CD4-positive, alpha-beta T cell (primary cell): ENCODE measurements at regions not wholly inside any gene's neighbourhood (a gene's known extent, or its start where the extent isn't known, plus 50 kb on each side); places are given as distances from the start of the nearest gene placed in this dataset.
"Not testable (repeated sequence)": the region's sequence is repeated elsewhere in the genome, so short reads cannot be mapped to it uniquely, and the experiment has no call there.

ENCODE experiments used
- ATAC-seq: fragments of 200-7000 bp; cut with Tn5 transposase; one replicate; pipeline ENCODE4 v1.10.0; 2022; ENCODE audit warnings: mild to moderate bottlenecking; ENCODE audit not compliant: poor library complexity
- CTCF ChIA-PET: fragments of 350-600 bp; sonication (Branson Sonifier 250); formaldehyde crosslinking; loops from one replicate; lab custom pipeline; 2021; ENCODE audit warnings: antibody characterized with exemption, inconsistent platforms; lab: Charles Lee
- POLR2A ChIA-PET: fragments of 350-600 bp; sonication (Branson Sonifier 250); formaldehyde crosslinking; loops from one replicate; lab custom pipeline; 2021; ENCODE audit warnings: antibody characterized with exemption, inconsistent platforms; lab: Charles Lee
- DNase-seq, 14 experiments: peaks; one replicate each; pipeline ENCODE4 v3.0.0-alpha.2; 2013 to 2020; ENCODE audit warnings: mixed read lengths in 2 of 14
- H3K27ac ChIP-seq, 2 donors: one replicate each; pipeline versions ENCODE4 v1.5.1 to v1.7.0; 2013; ENCODE audit warnings: low read length in 2 of 2, low read depth in 1 of 2, mild to moderate bottlenecking in 1 of 2
- H3K27me3 ChIP-seq, 2 experiments: 1 replicate in 1 of 2; 2 replicates in 1 of 2; pipeline versions ENCODE4 v1.6.1 to v1.7.0; 2013; ENCODE audit warnings: low read length in 2 of 2, control low read depth in 1 of 2, mild to moderate bottlenecking in 1 of 2, moderate library complexity in 1 of 2; ENCODE audit not compliant: insufficient read depth in 2 of 2, control insufficient read depth in 1 of 2
- H3K36me3 ChIP-seq: one replicate; pipeline ENCODE4 v1.6.1; 2013; ENCODE audit warnings: low read length, control low read depth; ENCODE audit not compliant: insufficient read depth
- H3K4me1 ChIP-seq: one replicate; pipeline ENCODE4 v1.6.1; 2013; ENCODE audit warnings: low read length, control low read depth; ENCODE audit not compliant: insufficient read depth
- H3K4me3 ChIP-seq: one replicate; pipeline ENCODE4 v1.5.1; 2013; ENCODE audit warnings: mild to moderate bottlenecking, low read length, moderate library complexity
- H3K9me3 ChIP-seq, 2 experiments: 1 replicate in 1 of 2; 2 replicates in 1 of 2; pipeline versions ENCODE4 v1.6.1 to v1.7.0; 2013; ENCODE audit warnings: low read length in 2 of 2, mild to moderate bottlenecking in 2 of 2, control low read depth in 1 of 2, moderate library complexity in 1 of 2; ENCODE audit not compliant: control insufficient read depth in 1 of 2, insufficient read depth in 1 of 2
- H3K27ac Mint-ChIP-seq: one replicate; pipeline ENCODE4 v1.8.0; 2020; ENCODE audit warnings: mixed read lengths
- H3K27me3 Mint-ChIP-seq: one replicate; pipeline ENCODE4 v1.8.0; 2021; ENCODE audit warnings: mixed read lengths
- H3K36me3 Mint-ChIP-seq: one replicate; pipeline ENCODE4 v1.8.0; 2021; ENCODE audit warnings: low read depth, mixed read lengths
- H3K4me1 Mint-ChIP-seq: one replicate; pipeline ENCODE4 v1.8.0; 2021; ENCODE audit warnings: low read depth, mixed read lengths
- H3K4me3 Mint-ChIP-seq: one replicate; pipeline ENCODE4 v1.8.0; 2020; ENCODE audit warnings: mild to moderate bottlenecking, mixed read lengths
- H3K9me3 Mint-ChIP-seq: one replicate; pipeline ENCODE4 v1.8.0; 2020; ENCODE audit warnings: mixed read lengths
- intact Hi-C, 2 experiments: fragments of 100-400 bp; cut with DNase I in 1 of 2; cut with micrococcal nuclease in 1 of 2; formaldehyde crosslinking; loops; one replicate each; pipeline versions ENCODE4 v1.15.1 to v1.9.0; 2023 to 2025; cut with DNase I, micrococcal nuclease
- TF ChIP-seq, protein P1 (sequence below): fragments of 200-600 bp; IDR thresholded peaks from one replicate; pipeline ENCODE4 v1.8.0; 2022; ENCODE audit warnings: antibody characterized with exemption, mild to moderate bottlenecking

DNA sequence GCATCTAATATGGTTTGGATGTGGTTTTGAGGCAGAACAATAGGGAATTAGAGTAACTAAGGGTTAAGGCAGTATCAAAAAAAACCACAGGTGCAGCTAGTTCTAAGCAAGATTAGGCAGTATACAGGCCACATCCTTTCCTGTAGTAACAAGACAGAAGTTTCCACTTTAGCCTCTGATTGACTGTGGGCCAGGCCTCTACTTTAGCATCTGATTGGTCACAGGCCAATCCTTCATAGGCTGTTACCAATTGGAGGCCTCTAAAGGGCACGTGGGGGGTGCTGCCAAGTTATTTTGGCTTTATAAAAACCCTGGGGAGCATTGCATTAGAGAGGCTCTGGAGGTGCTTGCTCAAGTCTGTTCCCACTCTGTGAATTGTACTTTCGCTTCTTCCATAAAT, 144.1 kb upstream of the ST8SIA4 start:
- intact Hi-C loops = loop anchor here (5.0 to 10.0 kb wide), 6 partner anchors 145 to 1945 kb away; partner anchors contain the start of gene ST8SIA4 (in 1 of the 2)
- H3K27me3 Mint-ChIP-seq = no peaks in the 10 kb centered on the region
- POLR2A ChIA-PET = no interaction called here
- Histone ChIP-seq H3K4me3 (no peak overlapping the region), H3K27ac (no peak overlapping the region), H3K27me3 (no peaks in the 10 kb centered on the region), H3K4me1 (no peaks in the 10 kb centered on the region), H3K36me3 (no peaks in the 10 kb centered on the region), H3K9me3 (no peaks in the 10 kb centered on the region)
- H3K4me1 Mint-ChIP-seq = peaks cover 9% of the 10 kb centered on the region
- peak; percentile 61 for ATAC-seq
- H3K27ac Mint-ChIP-seq = no peak overlapping the region
- no peaks in the 10 kb centered on the region for H3K36me3 Mint-ChIP-seq
- CTCF ChIA-PET = no interaction called here
- TF ChIP-seq, protein P1, sequence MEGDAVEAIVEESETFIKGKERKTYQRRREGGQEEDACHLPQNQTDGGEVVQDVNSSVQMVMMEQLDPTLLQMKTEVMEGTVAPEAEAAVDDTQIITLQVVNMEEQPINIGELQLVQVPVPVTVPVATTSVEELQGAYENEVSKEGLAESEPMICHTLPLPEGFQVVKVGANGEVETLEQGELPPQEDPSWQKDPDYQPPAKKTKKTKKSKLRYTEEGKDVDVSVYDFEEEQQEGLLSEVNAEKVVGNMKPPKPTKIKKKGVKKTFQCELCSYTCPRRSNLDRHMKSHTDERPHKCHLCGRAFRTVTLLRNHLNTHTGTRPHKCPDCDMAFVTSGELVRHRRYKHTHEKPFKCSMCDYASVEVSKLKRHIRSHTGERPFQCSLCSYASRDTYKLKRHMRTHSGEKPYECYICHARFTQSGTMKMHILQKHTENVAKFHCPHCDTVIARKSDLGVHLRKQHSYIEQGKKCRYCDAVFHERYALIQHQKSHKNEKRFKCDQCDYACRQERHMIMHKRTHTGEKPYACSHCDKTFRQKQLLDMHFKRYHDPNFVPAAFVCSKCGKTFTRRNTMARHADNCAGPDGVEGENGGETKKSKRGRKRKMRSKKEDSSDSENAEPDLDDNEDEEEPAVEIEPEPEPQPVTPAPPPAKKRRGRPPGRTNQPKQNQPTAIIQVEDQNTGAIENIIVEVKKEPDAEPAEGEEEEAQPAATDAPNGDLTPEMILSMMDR = no peak
- DNase-seq = peak in 2 of 14 experiments; percentile 4 to 34
- H3K9me3 Mint-ChIP-seq = no peaks in the 10 kb centered on the region
- no peak overlapping the region for H3K4me3 Mint-ChIP-seq

DNA sequence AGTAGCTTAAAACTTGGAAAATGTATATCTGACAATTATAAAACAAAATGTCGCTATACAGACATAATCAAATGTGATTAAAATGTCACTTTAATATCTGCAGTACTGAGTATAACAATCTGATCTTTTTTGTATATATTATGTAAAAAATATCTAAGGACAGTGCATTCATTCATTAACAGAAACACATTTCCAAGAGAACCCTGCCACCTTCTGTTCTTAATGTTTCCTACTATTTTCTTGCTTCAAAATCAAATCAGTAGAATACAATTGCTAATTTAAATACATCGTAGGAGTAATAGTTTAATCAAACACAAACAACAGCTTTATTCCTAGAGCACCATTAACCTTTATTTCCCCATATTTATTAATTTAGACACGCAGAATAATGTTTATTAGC, 142.6 kb upstream of the ST8SIA4 start:
- no peaks in the 10 kb centered on the region for H3K36me3 ChIP-seq
- no peaks in the 10 kb centered on the region for H3K27me3 Mint-ChIP-seq
- H3K4me3 Mint-ChIP-seq = no peak overlapping the region
- H3K4me3 ChIP-seq = no peak overlapping the region
- ChIA-PET CTCF (interaction anchor here (1.0 to 1.5 kb wide), 2 partner anchors 430 to 566 kb away, joined by 3 read pairs; no protein-coding TSS in a partner anchor), POLR2A (no interaction called here)
- DNase-seq (peak in 3 of 14 experiments; percentile 41 to 42 (median 41)), ATAC-seq (no peak)
- H3K27ac Mint-ChIP-seq = no peak overlapping the region
- H3K9me3 Mint-ChIP-seq = no peaks in the 10 kb centered on the region
- H3K4me1 Mint-ChIP-seq = peaks cover 9% of the 10 kb centered on the region
- no peaks in the 10 kb centered on the region for H3K4me1 ChIP-seq
- intact Hi-C loops = loop anchor here (1.0 to 10.0 kb wide), 7 partner anchors 143 to 1943 kb away; partner anchors contain the start of gene ST8SIA4 (in 1 of the 2)
- H3K27me3 ChIP-seq = no peaks in the 10 kb centered on the region
- no peaks in the 10 kb centered on the region for H3K36me3 Mint-ChIP-seq
- H3K27ac ChIP-seq = no peak overlapping the region
- no peaks in the 10 kb centered on the region for H3K9me3 ChIP-seq
- TF ChIP-seq, protein P1 = peak; percentile 52

DNA sequence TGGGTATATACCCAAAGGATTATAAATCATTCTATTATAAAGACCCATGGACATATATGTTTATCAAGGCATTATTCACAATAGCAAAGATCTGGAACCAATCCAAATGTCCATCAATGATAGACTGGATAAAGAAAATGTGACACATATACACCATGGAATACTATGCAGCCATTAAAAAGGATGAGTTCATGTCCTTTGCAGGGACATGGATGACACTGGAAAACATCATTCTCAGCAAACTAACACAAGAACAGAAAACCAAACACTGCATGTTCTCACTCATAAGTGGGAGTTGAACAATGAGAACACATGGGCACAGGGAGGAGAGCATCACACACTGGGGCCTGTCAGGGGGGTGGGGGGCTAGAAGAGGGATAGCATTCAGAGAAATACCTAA, 136.9 kb upstream of the ST8SIA4 start:
- DNase-seq, H3K9me3 Mint-ChIP-seq, H3K27me3 ChIP-seq, H3K4me3 ChIP-seq, POLR2A ChIA-PET, H3K27ac Mint-ChIP-seq, H3K27ac ChIP-seq, H3K9me3 ChIP-seq, H3K4me1 ChIP-seq, H3K27me3 Mint-ChIP-seq, H3K4me3 Mint-ChIP-seq, H3K4me1 Mint-ChIP-seq, H3K36me3 ChIP-seq, H3K36me3 Mint-ChIP-seq, ATAC-seq, CTCF ChIA-PET: not testable (repeated sequence)
- intact Hi-C loops = loop anchor here in 1 of 2 experiments (10.0 kb wide), 1 partner anchor 605 kb away; no protein-coding TSS in a partner anchor

DNA sequence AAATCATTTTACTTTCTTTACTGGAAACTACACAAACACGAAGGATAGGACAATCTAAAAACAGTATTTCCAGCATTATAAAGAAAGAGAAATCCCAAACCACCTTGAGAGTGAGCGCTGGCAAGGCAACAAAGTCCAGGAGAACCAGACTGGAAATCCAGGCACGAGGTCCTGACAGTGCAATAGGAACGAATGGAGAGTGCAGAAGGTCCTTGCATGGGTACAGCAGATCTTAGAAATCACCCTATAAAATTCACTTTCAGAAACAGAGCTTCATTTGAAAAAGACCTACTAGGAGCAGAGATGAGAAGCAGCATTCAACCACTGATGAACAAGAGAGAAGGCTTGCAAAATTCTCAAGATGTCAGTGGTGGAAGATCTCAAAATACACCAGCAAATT, 133.7 kb upstream of the ST8SIA4 start:
- Histone ChIP-seq H3K27ac (no peak overlapping the region), H3K27me3 (no peaks in the 10 kb centered on the region), H3K36me3 (no peaks in the 10 kb centered on the region), H3K9me3 (no peaks in the 10 kb centered on the region), H3K4me1 (no peaks in the 10 kb centered on the region), H3K4me3 (no peak overlapping the region)
- no peak for DNase-seq
- intact Hi-C loops = no loop called here
- TF ChIP-seq, protein P1 = no peak
- Mint-ChIP-seq H3K9me3 (no peaks in the 10 kb centered on the region), H3K27me3 (no peaks in the 10 kb centered on the region), H3K36me3 (no peaks in the 10 kb centered on the region), H3K27ac (no peak overlapping the region), H3K4me1 (no peaks in the 10 kb centered on the region), H3K4me3 (no peak overlapping the region)
- no peak for ATAC-seq
- POLR2A ChIA-PET = no interaction called here
- CTCF ChIA-PET = no interaction called here
